ENCODE measurements at regions not wholly inside any gene's neighbourhood (a gene's known extent, or its start where the extent isn't known, plus 50 kb on each side); places are given as distances from the start of the nearest gene placed in this dataset.

DNA sequence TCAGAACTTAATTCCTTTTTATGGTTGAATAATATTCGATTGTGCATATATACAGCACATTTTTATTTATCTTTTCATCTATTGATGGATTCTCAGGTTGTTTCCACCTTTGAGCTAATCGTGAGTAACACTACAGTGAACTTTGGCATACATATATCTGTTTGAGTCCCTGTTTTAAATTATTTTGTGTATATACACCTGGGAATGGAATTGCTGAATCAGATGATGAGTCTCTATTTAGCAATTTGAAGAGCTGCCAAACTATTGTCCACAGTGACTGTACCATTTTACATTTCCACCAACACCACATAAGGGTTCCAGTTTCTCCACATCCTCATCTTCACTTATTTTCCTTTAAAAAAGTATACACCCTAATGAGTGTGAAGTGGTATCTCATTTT, 166.2 kb upstream of the FGF13 start:
- Mint-ChIP-seq H3K9me3 (ENCODE audit: insufficient read depth) (no peaks in the 10 kb centered on the region), H3K4me3 (no peak overlapping the region), H3K27me3 (no peaks in the 10 kb centered on the region), H3K27ac (no peak overlapping the region), H3K4me1 (no peaks in the 10 kb centered on the region)
- no peak for ATAC-seq (ENCODE audit: low read depth)
- no peak overlapping the region for H3K4me2 ChIP-seq (replicated peaks; ENCODE audit: low read depth, low read length, poor library complexity, severe bottlenecking)
- no peaks in the 10 kb centered on the region for H3K79me2 ChIP-seq (ENCODE audit: control insufficient read depth, insufficient read depth, low read length)
- H3K4me1 ChIP-seq (ENCODE audit: control insufficient read depth in 2 of 2, insufficient read depth in 2 of 2, low read length in 2 of 2), result no peaks in the 10 kb centered on the region
- H2AFZ ChIP-seq (ENCODE audit: insufficient read depth, low read depth, low read length, poor library complexity, severe bottlenecking), result no peak overlapping the region
- H3K9ac ChIP-seq (ENCODE audit: low read length), result no peak overlapping the region
- WGBS (ENCODE audit: insufficient coverage), result no CpG with 5 or more reads among the region's 2 CpGs
- no peaks in the 10 kb centered on the region for H3K9me3 ChIP-seq (ENCODE audit: control extremely low read depth in 1 of 3, control insufficient read depth in 2 of 3, insufficient read depth in 1 of 3, low read length in 2 of 3)
- no peaks in the 10 kb centered on the region for H3K36me3 ChIP-seq (replicated peaks in 1 of 2; ENCODE audit: control extremely low read depth in 1 of 2, control insufficient read depth in 1 of 2, extremely low read depth in 1 of 2, insufficient read depth in 2 of 2, low read length in 1 of 2)
- DNase-seq, result no peak
- CTCF ChIA-PET, result no interaction called here
- no peaks in the 10 kb centered on the region for H4K20me1 ChIP-seq (ENCODE audit: control insufficient read depth, insufficient read depth, low read length, poor library complexity, severe bottlenecking)
- intact Hi-C loops (cut with micrococcal nuclease), result no loop called here
- TF ChIP-seq, protein P1, sequence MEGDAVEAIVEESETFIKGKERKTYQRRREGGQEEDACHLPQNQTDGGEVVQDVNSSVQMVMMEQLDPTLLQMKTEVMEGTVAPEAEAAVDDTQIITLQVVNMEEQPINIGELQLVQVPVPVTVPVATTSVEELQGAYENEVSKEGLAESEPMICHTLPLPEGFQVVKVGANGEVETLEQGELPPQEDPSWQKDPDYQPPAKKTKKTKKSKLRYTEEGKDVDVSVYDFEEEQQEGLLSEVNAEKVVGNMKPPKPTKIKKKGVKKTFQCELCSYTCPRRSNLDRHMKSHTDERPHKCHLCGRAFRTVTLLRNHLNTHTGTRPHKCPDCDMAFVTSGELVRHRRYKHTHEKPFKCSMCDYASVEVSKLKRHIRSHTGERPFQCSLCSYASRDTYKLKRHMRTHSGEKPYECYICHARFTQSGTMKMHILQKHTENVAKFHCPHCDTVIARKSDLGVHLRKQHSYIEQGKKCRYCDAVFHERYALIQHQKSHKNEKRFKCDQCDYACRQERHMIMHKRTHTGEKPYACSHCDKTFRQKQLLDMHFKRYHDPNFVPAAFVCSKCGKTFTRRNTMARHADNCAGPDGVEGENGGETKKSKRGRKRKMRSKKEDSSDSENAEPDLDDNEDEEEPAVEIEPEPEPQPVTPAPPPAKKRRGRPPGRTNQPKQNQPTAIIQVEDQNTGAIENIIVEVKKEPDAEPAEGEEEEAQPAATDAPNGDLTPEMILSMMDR (IDR thresholded peaks at IDR 0.05), result no peak
- TF ChIP-seq EZH2 (IDR thresholded peaks at IDR 0.05; ENCODE audit: borderline replicate concordance, insufficient read depth, low read depth, low read length, poor library complexity, severe bottlenecking), result no peak
- no peaks in the 10 kb centered on the region for H3K27me3 ChIP-seq (replicated peaks in 1 of 4; ENCODE audit: control extremely low read depth in 1 of 4, control insufficient read depth in 3 of 4, insufficient read depth in 4 of 4, low read length in 3 of 4)
- H3K27ac ChIP-seq (ENCODE audit: low read length in 2 of 2), result no peak overlapping the region
- H3K4me3 ChIP-seq (ENCODE audit: control extremely low read depth in 1 of 5, extremely low read depth in 1 of 5, insufficient read depth in 1 of 5, low read depth in 2 of 5, low read length in 4 of 5), result no peak overlapping the region
- POLR2A ChIA-PET, result no interaction called here

DNA sequence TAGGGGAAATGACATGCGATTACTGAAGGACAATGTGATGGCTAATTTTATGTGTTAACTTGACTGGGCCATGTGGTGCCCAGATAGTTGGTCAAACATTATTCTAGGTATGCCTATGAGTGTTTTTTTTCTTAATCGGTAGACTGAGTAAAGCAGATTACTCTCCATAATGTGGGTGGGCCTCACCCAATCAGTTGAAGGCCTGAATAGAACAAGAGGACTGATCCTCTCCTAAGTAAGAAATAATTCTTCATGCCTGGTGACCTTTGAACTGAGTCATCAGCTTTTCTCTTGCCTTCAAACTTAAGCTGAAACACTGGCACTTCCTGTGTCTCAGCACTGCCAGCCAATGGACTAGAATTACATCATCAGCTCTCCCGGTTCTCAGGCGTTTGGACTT, 164.0 kb upstream of the FGF13 start:
- H3K4me3 Mint-ChIP-seq, result no peak overlapping the region
- intact Hi-C loops (cut with micrococcal nuclease), result no loop called here
- no peaks in the 10 kb centered on the region for H3K27me3 ChIP-seq (replicated peaks in 1 of 4; ENCODE audit: control extremely low read depth in 1 of 4, control insufficient read depth in 3 of 4, insufficient read depth in 4 of 4, low read length in 3 of 4)

More for the DNA sequence above, 164.0 kb upstream of the FGF13 start:
- no peak for DNase-seq
- H2AFZ ChIP-seq (ENCODE audit: insufficient read depth, low read depth, low read length, poor library complexity, severe bottlenecking), result no peak overlapping the region
- H3K27ac ChIP-seq (ENCODE audit: low read length in 2 of 2), result no peak overlapping the region
- no peak for TF ChIP-seq EZH2 (IDR thresholded peaks at IDR 0.05; ENCODE audit: borderline replicate concordance, insufficient read depth, low read depth, low read length, poor library complexity, severe bottlenecking)
- TF ChIP-seq, protein P1 (IDR thresholded peaks at IDR 0.05), result no peak
- POLR2A ChIA-PET, result no interaction called here
- WGBS (ENCODE audit: insufficient coverage), result 100% methylated on average over 1 of the region's 4 CpGs
- H3K4me3 ChIP-seq (ENCODE audit: control extremely low read depth in 1 of 5, extremely low read depth in 1 of 5, insufficient read depth in 1 of 5, low read depth in 2 of 5, low read length in 4 of 5), result no peak overlapping the region
- no peaks in the 10 kb centered on the region for H3K4me1 Mint-ChIP-seq
- no peaks in the 10 kb centered on the region for H3K36me3 ChIP-seq (replicated peaks in 1 of 2; ENCODE audit: control extremely low read depth in 1 of 2, control insufficient read depth in 1 of 2, extremely low read depth in 1 of 2, insufficient read depth in 2 of 2, low read length in 1 of 2)
- H4K20me1 ChIP-seq (ENCODE audit: control insufficient read depth, insufficient read depth, low read length, poor library complexity, severe bottlenecking), result no peaks in the 10 kb centered on the region
- H3K9me3 Mint-ChIP-seq (ENCODE audit: insufficient read depth), result no peaks in the 10 kb centered on the region
- no peaks in the 10 kb centered on the region for H3K9me3 ChIP-seq (ENCODE audit: control extremely low read depth in 1 of 3, control insufficient read depth in 2 of 3, insufficient read depth in 1 of 3, low read length in 2 of 3)
- H3K79me2 ChIP-seq (ENCODE audit: control insufficient read depth, insufficient read depth, low read length), result no peaks in the 10 kb centered on the region
- no peaks in the 10 kb centered on the region for H3K27me3 Mint-ChIP-seq
- H3K4me1 ChIP-seq (ENCODE audit: control insufficient read depth in 2 of 2, insufficient read depth in 2 of 2, low read length in 2 of 2), result no peaks in the 10 kb centered on the region
- CTCF ChIA-PET, result no interaction called here
- no peak overlapping the region for H3K4me2 ChIP-seq (replicated peaks; ENCODE audit: low read depth, low read length, poor library complexity, severe bottlenecking)
- no peak for ATAC-seq (ENCODE audit: low read depth)
- H3K9ac ChIP-seq (ENCODE audit: low read length), result no peak overlapping the region
- H3K27ac Mint-ChIP-seq, result no peak overlapping the region
